Keratinocyte (primary cell): ENCODE measurements at regions not wholly inside any gene's neighbourhood (a gene's known extent, or its start where the extent isn't known, plus 50 kb on each side); places are given as distances from the start of the nearest gene placed in this dataset.
A peak's percentile ranks its signal among the peaks of the same experiment; 100 is the strongest.
"Not testable (repeated sequence)": the region's sequence is repeated elsewhere in the genome, so short reads cannot be mapped to it uniquely, and the experiment has no call there.

ENCODE experiments used
- DNase-seq: peaks from one replicate; pipeline ENCODE4 v3.0.0-alpha.2; 2011; ENCODE audit warnings: low read depth, missing footprints, low spot score
- FAIRE-seq: peaks from 2 replicates; lab custom pipeline; 2011; peaks lifted over from hg19 to GRCh38; lab: Jason Lieb, UNC
- H2AFZ ChIP-seq: 2 replicates; pipeline ENCODE4 v1.6.0; 2012; ENCODE audit warnings: low read length, control low read depth, inconsistent platforms; ENCODE audit not compliant: control insufficient read depth
- H3K27ac ChIP-seq: 2 replicates; pipeline ENCODE4 v1.5.1; 2011; ENCODE audit warnings: low read length; ENCODE audit not compliant: control insufficient read depth, insufficient read depth
- H3K27me3 ChIP-seq: 3 replicates; pipeline ENCODE4 v1.6.0; 2011; ENCODE audit warnings: low read length; ENCODE audit not compliant: control insufficient read depth, insufficient read depth; ENCODE audit errors: extremely low read depth
- H3K36me3 ChIP-seq, 2 experiments: 2 replicates in 1 of 2; 3 replicates in 1 of 2; pipeline ENCODE4 v1.5.1; 2011; ENCODE audit warnings: low read length in 2 of 2, mild to moderate bottlenecking in 1 of 2; ENCODE audit not compliant: control insufficient read depth in 2 of 2, insufficient read depth in 2 of 2; ENCODE audit errors: extremely low read depth in 1 of 2
- H3K4me1 ChIP-seq: 3 replicates; pipeline ENCODE4 v1.5.1; 2011; ENCODE audit warnings: low read length; ENCODE audit not compliant: control insufficient read depth, insufficient read depth; ENCODE audit errors: extremely low read depth
- H3K4me2 ChIP-seq: 3 replicates; pipeline ENCODE4 v1.6.0; 2011; ENCODE audit warnings: low read depth, low read length; ENCODE audit not compliant: control insufficient read depth, insufficient read depth; ENCODE audit errors: extremely low read depth
- H3K4me3 ChIP-seq, 3 experiments: fragments of 200-600 bp in 1 of 3; sonication (generic) in 1 of 3; 2 replicates in 2 of 3; 3 replicates in 1 of 3; pipeline ENCODE4 v1.5.1; 2011 to 2016; ENCODE audit warnings: low read length in 3 of 3, mild to moderate bottlenecking in 3 of 3, control low read depth in 2 of 3, inconsistent platforms in 1 of 3, low read depth in 1 of 3, mixed read lengths in 1 of 3, mixed run types in 1 of 3, moderate library complexity in 1 of 3; ENCODE audit not compliant: control insufficient read depth in 2 of 3, insufficient read depth in 2 of 3; ENCODE audit errors: extremely low read depth in 1 of 3
- H3K79me2 ChIP-seq: 2 replicates; pipeline ENCODE4 v1.6.0; 2012; ENCODE audit warnings: low read length; ENCODE audit not compliant: control insufficient read depth, insufficient read depth
- H3K9ac ChIP-seq: 3 replicates; pipeline ENCODE4 v1.6.0; 2011; ENCODE audit warnings: low read length; ENCODE audit not compliant: control insufficient read depth, insufficient read depth; ENCODE audit errors: extremely low read depth
- H3K9me1 ChIP-seq: 3 replicates; pipeline ENCODE4 v1.6.0; 2011; ENCODE audit warnings: low read length; ENCODE audit not compliant: control insufficient read depth, insufficient read depth; ENCODE audit errors: extremely low read depth
- H3K9me3 ChIP-seq: 2 replicates; pipeline ENCODE4 v1.5.1; 2012; ENCODE audit warnings: low read depth, low read length; ENCODE audit not compliant: control insufficient read depth
- H4K20me1 ChIP-seq: 3 replicates; pipeline ENCODE4 v1.6.0; 2011; ENCODE audit warnings: low read length; ENCODE audit not compliant: control insufficient read depth, insufficient read depth; ENCODE audit errors: extremely low read depth
- EZH2 ChIP-seq: IDR thresholded peaks from one replicate; pipeline ENCODE4 v1.6.1; 2012; ENCODE audit warnings: inconsistent platforms, mild to moderate bottlenecking, low read length, moderate library complexity
- dilution Hi-C: fragments of 300-500 bp; cut with MboI; formaldehyde crosslinking; loops from one replicate; pipeline ENCODE4 v1.7.0; 2020; ENCODE audit warnings: low sequenced_read_pairs; ENCODE audit not compliant: extremely low pct_ligation_motif_present
- TF ChIP-seq, protein P1 (sequence below), 3 experiments: IDR thresholded peaks in 1 of 3; conservative IDR thresholded peaks in 1 of 3; optimal IDR thresholded peaks in 1 of 3; 2 replicates in 2 of 3; 3 replicates in 1 of 3; pipeline versions ENCODE3 to v1.5.1; 2011; ENCODE audit warnings: low read length in 3 of 3, mild to moderate bottlenecking in 3 of 3, moderate library complexity in 2 of 3, control low read depth in 1 of 3, inconsistent platforms in 1 of 3; ENCODE audit not compliant: insufficient read depth in 2 of 3; ENCODE audit errors: extremely low read depth in 1 of 3

DNA sequence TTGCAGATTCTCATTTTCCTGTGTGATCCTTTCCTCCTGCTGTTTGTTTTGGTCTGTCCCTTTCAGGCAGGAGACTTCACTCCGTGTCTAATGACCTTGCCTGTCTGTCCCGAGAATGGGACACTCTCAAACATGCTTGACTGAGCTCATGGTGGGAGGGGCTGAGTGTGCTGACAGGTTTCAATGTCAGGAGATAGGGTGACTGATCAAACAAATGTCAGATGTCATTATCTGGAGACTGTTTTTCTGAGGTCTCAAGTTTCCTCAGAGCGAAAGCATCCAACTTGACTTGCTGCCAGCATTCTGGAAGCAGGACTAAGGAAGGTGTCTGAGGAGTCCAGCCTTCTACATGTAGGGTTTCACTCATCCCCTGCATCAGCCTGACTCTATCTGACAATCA lies 228.8 kb upstream of the KIAA1217 start:
- H2AFZ ChIP-seq = no peak overlapping the region
- dilution Hi-C loops = no loop called here
- no peaks in the 10 kb centered on the region for H4K20me1 ChIP-seq
- H3K36me3 ChIP-seq = no peaks in the 10 kb centered on the region
- no peak for FAIRE-seq
- no peaks in the 10 kb centered on the region for H3K4me1 ChIP-seq
- no peak overlapping the region for H3K27ac ChIP-seq
- no peak overlapping the region for H3K4me3 ChIP-seq
- no peaks in the 10 kb centered on the region for H3K9me1 ChIP-seq
- DNase-seq = no peak
- H3K4me2 ChIP-seq = no peak overlapping the region
- TF ChIP-seq, protein P1, sequence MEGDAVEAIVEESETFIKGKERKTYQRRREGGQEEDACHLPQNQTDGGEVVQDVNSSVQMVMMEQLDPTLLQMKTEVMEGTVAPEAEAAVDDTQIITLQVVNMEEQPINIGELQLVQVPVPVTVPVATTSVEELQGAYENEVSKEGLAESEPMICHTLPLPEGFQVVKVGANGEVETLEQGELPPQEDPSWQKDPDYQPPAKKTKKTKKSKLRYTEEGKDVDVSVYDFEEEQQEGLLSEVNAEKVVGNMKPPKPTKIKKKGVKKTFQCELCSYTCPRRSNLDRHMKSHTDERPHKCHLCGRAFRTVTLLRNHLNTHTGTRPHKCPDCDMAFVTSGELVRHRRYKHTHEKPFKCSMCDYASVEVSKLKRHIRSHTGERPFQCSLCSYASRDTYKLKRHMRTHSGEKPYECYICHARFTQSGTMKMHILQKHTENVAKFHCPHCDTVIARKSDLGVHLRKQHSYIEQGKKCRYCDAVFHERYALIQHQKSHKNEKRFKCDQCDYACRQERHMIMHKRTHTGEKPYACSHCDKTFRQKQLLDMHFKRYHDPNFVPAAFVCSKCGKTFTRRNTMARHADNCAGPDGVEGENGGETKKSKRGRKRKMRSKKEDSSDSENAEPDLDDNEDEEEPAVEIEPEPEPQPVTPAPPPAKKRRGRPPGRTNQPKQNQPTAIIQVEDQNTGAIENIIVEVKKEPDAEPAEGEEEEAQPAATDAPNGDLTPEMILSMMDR (optimal IDR thresholded peaks at IDR 0.05 in 1 of 3, IDR thresholded peaks at IDR 0.05 in 1 of 3, conservative IDR thresholded peaks at IDR 0.05 in 1 of 3; ENCODE audit: extremely low read depth in 1 of 3, insufficient read depth in 2 of 3, low read length in 3 of 3) = no peak
- no peak for TF ChIP-seq EZH2
- no peaks in the 10 kb centered on the region for H3K79me2 ChIP-seq
- no peaks in the 10 kb centered on the region for H3K9me3 ChIP-seq
- no peaks in the 10 kb centered on the region for H3K27me3 ChIP-seq
- H3K9ac ChIP-seq = no peak overlapping the region

DNA sequence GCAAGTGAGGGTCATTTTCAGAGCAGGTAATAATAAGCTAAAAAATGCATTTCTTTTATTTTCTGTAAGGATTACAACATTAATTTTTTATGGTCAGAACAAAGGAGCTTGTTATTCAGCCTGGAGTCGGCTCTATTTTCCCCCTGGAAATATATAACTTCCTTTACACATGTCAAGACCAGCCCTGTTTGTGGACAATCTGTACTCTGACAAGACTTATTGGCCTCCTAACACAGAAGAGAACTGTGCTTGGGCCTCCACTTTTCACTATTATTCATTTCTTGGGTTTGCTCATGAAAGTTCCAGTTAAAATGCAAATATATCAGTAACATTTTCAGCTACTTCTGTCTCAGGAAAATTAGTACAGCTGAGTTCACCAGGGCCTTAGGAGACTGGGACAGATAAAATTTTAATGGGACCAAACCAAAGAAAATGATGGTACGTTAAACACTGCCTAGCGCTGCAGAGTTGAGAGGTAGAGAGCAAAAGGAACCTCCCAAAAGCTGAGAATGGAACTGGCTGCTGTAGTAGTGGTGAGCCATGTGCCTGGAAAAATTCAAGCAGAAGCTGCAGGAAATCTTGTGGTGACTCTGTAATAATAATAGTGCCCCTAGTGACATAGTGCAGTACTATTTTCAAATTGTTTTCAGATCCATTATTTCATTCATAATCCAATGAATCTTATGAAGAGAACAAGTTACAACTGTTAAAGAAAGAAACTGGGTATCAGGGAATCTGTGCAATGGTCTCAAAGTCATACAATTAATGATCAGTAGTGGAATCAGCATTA lies 227.2 kb upstream of the KIAA1217 start:
- Histone ChIP-seq H3K27me3 (no peaks in the 10 kb centered on the region), H3K9me3 (no peaks in the 10 kb centered on the region), H3K36me3 (no peaks in the 10 kb centered on the region), H3K4me3 (no peak overlapping the region), H2AFZ (no peak overlapping the region), H3K79me2 (no peaks in the 10 kb centered on the region), H3K4me1 (no peaks in the 10 kb centered on the region), H3K27ac (no peak overlapping the region), H3K9me1 (no peaks in the 10 kb centered on the region), H3K9ac (no peak overlapping the region), H4K20me1 (no peaks in the 10 kb centered on the region), H3K4me2 (no peak overlapping the region)
- DNase-seq = no peak
- TF ChIP-seq, protein P1 (optimal IDR thresholded peaks at IDR 0.05 in 1 of 3, IDR thresholded peaks at IDR 0.05 in 1 of 3, conservative IDR thresholded peaks at IDR 0.05 in 1 of 3; ENCODE audit: extremely low read depth in 1 of 3, insufficient read depth in 2 of 3, low read length in 3 of 3) = peak in 1 of 3 experiments; percentile 2
- no peak for TF ChIP-seq EZH2
- no peak for FAIRE-seq
- dilution Hi-C loops = no loop called here

DNA sequence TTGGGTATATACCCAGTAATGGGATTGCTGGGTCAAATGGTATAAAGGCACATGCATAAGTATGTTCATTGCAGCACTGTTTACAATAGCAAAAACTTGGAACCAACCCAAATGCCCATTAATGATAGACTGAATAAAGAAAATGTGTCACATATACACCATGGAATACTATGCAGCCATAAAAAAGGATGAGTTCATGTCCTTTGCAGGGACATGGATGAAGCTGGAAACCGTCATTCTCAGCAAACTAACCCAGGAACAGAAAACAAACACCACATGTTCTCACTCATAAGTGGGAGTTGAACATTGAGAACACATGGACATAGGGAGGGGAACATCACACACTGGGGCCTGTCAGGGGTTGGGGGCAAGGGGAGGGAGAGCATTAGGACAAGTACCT lies 224.5 kb upstream of the KIAA1217 start:
- H2AFZ ChIP-seq, H3K36me3 ChIP-seq, H3K4me2 ChIP-seq, H3K27me3 ChIP-seq, H4K20me1 ChIP-seq, H3K79me2 ChIP-seq, H3K4me3 ChIP-seq, H3K9me1 ChIP-seq, DNase-seq, H3K9ac ChIP-seq, H3K27ac ChIP-seq, H3K4me1 ChIP-seq, dilution Hi-C loops, FAIRE-seq, H3K9me3 ChIP-seq: not testable (repeated sequence)
